MCF 10A (cell line): ENCODE measurements at regions not wholly inside any gene's neighbourhood (a gene's known extent, or its start where the extent isn't known, plus 50 kb on each side); places are given as distances from the start of the nearest gene placed in this dataset.

Experiments used
- BruUV-seq: library from RNA; stranded (reverse); fragments of 400-500 nt; replicated peaks from 2 replicates; lab custom pipeline; 2021; lab: Mats Ljungman, UMichigan
- CTCF ChIA-PET: fragments of 300-600 bp; sonication (Branson Sonifier 250); formaldehyde crosslinking; extraction: SDS; loops from one replicate; lab custom pipeline; 2021; ENCODE audit warnings: antibody characterized with exemption, inconsistent platforms; lab: Yijun Ruan, JAX
- POLR2A ChIA-PET: fragments of 300-600, 350-650 bp; sonication (Branson Sonifier 250); formaldehyde crosslinking; extraction: SDS; loops from one replicate; lab custom pipeline; 2020; ENCODE audit warnings: antibody characterized with exemption, inconsistent platforms; lab: Yijun Ruan, JAX
- DNase-seq: peaks from one replicate; pipeline ENCODE4 v3.0.0-alpha.2; 2018; ENCODE audit not compliant: unreplicated experiment
- H3K27ac Mint-ChIP-seq: one replicate; pipeline ENCODE4 v1.8.0; 2022; ENCODE audit warnings: mild to moderate bottlenecking, low read depth, mixed read lengths; ENCODE audit not compliant: unreplicated experiment
- H3K27me3 Mint-ChIP-seq: one replicate; pipeline ENCODE4 v1.8.0; 2022; ENCODE audit warnings: mixed read lengths; ENCODE audit not compliant: insufficient read depth, unreplicated experiment
- H3K36me3 Mint-ChIP-seq: one replicate; pipeline ENCODE4 v1.8.0; 2022; ENCODE audit warnings: mild to moderate bottlenecking, moderate library complexity, mixed read lengths; ENCODE audit not compliant: insufficient read depth, unreplicated experiment
- H3K4me1 Mint-ChIP-seq: one replicate; pipeline ENCODE4 v1.8.0; 2022; ENCODE audit warnings: mixed read lengths; ENCODE audit not compliant: insufficient read depth, unreplicated experiment
- H3K4me3 Mint-ChIP-seq: one replicate; pipeline ENCODE4 v1.8.0; 2022; ENCODE audit warnings: mild to moderate bottlenecking, moderate library complexity, mixed read lengths; ENCODE audit not compliant: unreplicated experiment
- H3K9me3 Mint-ChIP-seq: one replicate; pipeline ENCODE4 v1.8.0; 2022; ENCODE audit warnings: mixed read lengths; ENCODE audit not compliant: unreplicated experiment
- CTCF ChIP-seq: fragments of 200-600 bp; IDR thresholded peaks from one replicate; pipeline ENCODE4 v1.8.0; 2022; ENCODE audit warnings: antibody characterized with exemption, mild to moderate bottlenecking; ENCODE audit not compliant: unreplicated experiment
- intact Hi-C: fragments of 100-400 bp; cut with micrococcal nuclease; formaldehyde crosslinking; loops from 2 replicates; pipeline ENCODE4 v1.14.1; 2022

GRCh38 chr4:103374758-103375157 lies 176.6 kb upstream of the CENPE start:
- no peaks in the 10 kb centered on the region for H3K36me3 Mint-ChIP-seq
- H3K4me1 Mint-ChIP-seq: no peaks in the 10 kb centered on the region
- ChIA-PET POLR2A (no interaction called here), CTCF (no interaction called here)
- no peaks in the 10 kb centered on the region for H3K9me3 Mint-ChIP-seq
- no TSS peak for BruUV-seq
- no peak overlapping the region for H3K4me3 Mint-ChIP-seq
- intact Hi-C loops: no loop called here
- TF ChIP-seq CTCF: no peak
- DNase-seq: no peak
- H3K27ac Mint-ChIP-seq: no peak overlapping the region
- H3K27me3 Mint-ChIP-seq: no peaks in the 10 kb centered on the region

- ChIA-PET POLR2A (no interaction called here), CTCF (no interaction called here)
- no peak for DNase-seq
- H3K27me3 Mint-ChIP-seq: no peaks in the 10 kb centered on the region
- no peaks in the 10 kb centered on the region for H3K4me1 Mint-ChIP-seq
- intact Hi-C loops: no loop called here
- H3K9me3 Mint-ChIP-seq: no peaks in the 10 kb centered on the region
- no TSS peak for BruUV-seq
- no peak overlapping the region for H3K4me3 Mint-ChIP-seq
- TF ChIP-seq CTCF: no peak
- H3K27ac Mint-ChIP-seq: no peak overlapping the region
- H3K36me3 Mint-ChIP-seq: no peaks in the 10 kb centered on the region
Measured at GRCh38 chr4:103374306-103374705, 176.2 kb upstream of the CENPE start.

GRCh38 chr4:103372002-103372558 lies 173.9 kb upstream of the CENPE start:
- intact Hi-C loops: no loop called here
- no peak for DNase-seq
- H3K4me3 Mint-ChIP-seq: no peak overlapping the region
- BruUV-seq: no TSS peak
- no peak for TF ChIP-seq CTCF
- no peaks in the 10 kb centered on the region for H3K9me3 Mint-ChIP-seq
- H3K4me1 Mint-ChIP-seq: no peaks in the 10 kb centered on the region
- CTCF ChIA-PET: interaction anchor here (0.7 kb wide), 1 partner anchor 226 kb away, joined by 3 read pairs; no protein-coding TSS in a partner anchor
- H3K27me3 Mint-ChIP-seq: no peaks in the 10 kb centered on the region
- no peak overlapping the region for H3K27ac Mint-ChIP-seq
- H3K36me3 Mint-ChIP-seq: no peaks in the 10 kb centered on the region
- POLR2A ChIA-PET: interaction anchor here (0.7 kb wide), 1 partner anchor 115 kb away, joined by 3 read pairs; no protein-coding TSS in a partner anchor

GRCh38 chr4:103370336-103370735 lies 172.2 kb upstream of the CENPE start:
- Mint-ChIP-seq H3K9me3 (no peaks in the 10 kb centered on the region), H3K4me3 (no peak overlapping the region), H3K4me1 (no peaks in the 10 kb centered on the region), H3K27ac (no peak overlapping the region), H3K36me3 (no peaks in the 10 kb centered on the region), H3K27me3 (no peaks in the 10 kb centered on the region)
- no peak for TF ChIP-seq CTCF
- no peak for DNase-seq
- intact Hi-C loops: no loop called here
- POLR2A ChIA-PET: interaction anchor here (0.7 kb wide), 1 partner anchor 73 kb away, joined by 4 read pairs; no protein-coding TSS in a partner anchor
- BruUV-seq: no TSS peak
- CTCF ChIA-PET: no interaction called here
